ENCODE measurements at regions not wholly inside any gene's neighbourhood (a gene's known extent, or its start where the extent isn't known, plus 50 kb on each side); places are given as distances from the start of the nearest gene placed in this dataset.
"Not testable (repeated sequence)": the region's sequence is repeated elsewhere in the genome, so short reads cannot be mapped to it uniquely, and the experiment has no call there.

DNA sequence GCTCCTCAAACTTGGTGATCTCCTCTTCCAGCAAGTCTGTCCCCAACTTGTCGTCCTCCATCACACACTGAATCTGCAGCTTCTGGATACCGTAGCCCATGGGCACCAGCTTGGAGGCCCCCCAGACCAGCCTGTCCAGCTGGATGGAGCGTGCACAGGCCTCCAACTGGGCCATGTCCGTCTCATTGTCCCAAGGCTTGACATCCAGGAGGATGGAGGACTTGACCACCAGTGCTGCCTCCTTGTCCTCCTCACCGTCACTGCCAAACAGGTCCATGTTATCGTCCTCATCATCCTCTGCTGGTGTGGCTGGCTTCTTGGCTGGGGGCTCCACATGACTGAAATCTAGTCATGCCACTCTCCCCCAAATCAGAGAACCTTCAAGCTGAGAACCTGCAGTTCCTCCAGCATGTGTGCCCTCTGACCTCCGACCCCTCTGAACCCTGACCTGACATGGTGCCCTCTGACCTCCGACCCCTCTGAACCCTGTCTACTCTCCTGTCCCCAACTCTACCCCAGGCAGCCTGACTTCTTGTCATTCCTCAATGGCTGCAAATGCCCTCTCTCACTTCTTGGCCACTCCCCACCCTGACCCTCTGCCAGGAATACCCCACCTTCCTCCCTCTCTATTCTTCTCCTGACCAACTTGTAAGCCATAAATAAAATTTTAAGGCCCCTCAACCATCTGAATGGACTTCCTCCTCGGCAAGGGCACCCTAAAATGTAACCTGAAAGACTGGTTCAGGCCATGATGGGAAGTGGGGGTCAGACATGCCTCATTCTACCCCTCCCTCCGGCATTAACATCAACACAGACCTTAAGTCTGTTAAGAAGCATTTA, 275.7 kb upstream of the C1orf174 start:
- DNase-seq, result no peak

DNA sequence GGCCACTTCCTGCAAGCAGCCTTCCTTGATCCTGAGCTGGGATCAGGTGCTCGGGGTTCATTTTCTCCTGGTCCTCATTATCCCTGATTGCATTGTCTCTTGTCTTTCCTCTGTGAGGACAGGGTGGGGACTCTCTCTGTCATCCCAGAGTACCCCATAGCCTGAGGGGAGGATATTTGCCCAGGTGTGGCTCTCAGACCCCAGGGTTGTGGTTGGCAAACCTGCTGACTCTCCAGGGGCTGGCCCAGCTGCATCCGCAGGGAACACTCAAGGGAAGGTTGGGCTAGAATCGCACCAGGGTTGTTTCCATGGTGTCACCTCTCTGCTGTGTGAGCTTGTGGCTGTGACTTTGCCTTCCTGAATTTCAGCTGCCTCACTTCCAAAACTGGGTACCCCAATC, 276.8 kb upstream of the C1orf174 start:
- DNase-seq, result no peak

DNA sequence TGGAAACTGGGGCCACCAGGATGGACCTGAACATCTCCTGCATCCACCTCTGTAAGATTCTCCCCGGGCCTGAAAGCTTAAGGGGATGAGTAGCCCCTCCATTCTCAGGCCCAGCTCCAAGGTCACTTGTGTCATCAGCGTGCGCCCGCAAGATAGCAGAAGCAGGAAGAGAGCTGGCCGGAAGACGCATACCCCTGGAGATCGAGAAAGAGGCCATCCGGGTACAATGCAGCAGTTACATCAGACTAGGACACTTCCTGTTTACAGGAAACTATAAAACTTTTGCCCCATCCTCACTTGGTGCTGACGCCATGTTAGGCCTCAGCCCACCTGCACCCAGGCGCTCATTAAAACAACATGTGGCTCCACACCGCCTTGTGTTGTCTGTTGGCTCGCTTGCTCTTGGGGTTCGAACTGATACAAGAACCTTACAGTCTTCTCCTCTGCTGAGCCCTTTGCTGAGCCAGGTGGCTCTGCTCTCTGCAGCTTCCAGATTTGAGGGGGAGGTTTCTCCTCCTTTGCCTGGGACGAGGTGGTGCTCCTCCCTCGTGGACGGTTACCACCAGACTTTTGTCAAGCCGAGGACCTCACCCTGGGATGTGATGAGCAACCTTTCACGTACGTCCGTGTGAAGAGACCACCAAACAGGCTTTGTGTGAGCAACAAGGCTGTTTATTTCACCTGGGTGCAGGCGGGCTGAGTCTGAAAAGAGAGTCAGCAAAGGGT, 277.5 kb upstream of the C1orf174 start:
- no peak for DNase-seq

DNA sequence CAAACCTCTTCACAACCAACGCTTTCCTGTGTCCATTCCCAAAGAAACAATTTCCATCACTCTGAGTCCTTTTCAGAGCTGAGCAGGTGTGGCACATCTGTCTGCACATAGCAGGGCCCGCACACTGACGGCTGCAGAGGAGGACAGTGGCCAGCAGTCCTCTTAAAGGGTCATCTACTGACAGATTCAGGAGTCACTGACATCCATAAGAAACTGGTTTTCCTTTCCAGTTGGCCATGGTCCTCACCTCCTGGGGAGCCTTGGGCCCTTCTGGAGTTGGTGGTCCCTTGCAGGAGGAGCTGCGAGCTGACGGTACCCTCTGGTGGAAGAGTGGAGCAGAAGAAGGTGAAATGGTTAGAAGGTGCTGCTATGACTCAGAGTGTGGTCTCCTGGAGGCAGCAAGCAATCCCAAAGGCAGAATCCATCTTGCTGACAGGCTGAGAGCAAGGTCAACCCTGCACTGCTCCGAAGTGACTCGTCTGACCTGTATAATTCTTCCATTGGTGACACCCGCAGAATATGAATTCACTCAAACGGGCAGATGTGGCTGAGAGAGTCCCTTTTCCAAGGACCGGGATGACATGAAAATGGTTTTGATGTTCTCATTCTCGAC, 278.5 kb upstream of the C1orf174 start:
- DNase-seq, result no peak

DNA sequence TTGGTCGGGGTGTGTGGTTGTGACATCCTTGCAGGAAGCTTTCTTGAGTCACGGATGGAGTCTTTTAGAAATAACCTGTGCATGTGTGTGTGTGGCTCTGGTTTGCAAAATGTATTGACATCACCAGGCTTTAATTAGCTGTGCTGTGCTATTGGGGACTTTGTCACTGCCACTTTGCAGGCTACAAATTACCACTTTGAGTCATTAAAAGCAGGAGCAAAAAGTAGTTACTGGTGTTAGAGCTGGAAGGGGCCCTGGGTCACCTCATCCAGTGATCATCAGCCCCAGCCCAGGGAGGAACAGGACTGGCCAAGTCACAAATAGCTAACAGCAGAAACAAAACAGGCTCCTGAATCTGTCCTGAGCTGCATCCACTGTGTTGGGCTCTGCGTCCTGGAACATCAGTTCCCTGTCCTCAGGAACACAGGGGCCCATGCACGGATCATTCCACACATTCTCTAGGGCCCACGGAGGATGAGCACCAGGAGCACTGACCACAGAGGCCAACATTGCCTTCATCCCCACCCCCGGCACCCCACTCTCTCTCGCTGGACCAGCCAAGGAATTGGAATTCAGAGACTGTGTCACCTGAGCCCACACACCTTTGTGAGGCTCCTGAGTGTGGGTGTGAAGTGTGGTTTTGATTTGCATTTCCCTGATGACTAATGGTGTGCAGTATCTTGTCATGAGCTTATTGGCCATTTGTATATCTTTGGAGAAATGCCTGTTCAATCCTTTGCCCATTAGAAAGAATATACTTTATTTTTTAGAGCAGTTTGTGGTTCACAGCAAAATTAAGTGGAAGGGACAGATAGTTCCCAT, 280.1 kb upstream of the C1orf174 start:
- DNase-seq, result no peak

DNA sequence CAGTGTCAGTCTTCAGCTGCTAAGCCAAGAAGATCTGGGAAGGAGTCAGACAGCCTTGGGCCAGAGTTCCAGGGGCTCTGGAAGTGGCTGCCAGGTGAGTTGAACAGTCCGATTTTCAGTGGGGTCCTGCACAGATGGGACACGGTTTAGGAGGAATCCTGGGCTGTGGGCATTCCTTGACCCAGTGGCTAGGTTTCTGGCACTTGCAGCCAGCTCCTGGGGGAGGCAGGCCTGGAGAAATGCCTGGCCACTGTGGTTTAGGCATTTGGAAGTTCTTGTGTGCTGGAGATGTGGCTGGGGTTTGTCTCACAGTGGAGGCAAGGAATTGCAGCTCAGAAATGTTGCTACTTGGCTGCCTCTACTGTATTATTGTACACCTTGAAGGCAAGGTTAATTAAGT, 286.4 kb upstream of the C1orf174 start:
- not testable (repeated sequence) for DNase-seq

DNA sequence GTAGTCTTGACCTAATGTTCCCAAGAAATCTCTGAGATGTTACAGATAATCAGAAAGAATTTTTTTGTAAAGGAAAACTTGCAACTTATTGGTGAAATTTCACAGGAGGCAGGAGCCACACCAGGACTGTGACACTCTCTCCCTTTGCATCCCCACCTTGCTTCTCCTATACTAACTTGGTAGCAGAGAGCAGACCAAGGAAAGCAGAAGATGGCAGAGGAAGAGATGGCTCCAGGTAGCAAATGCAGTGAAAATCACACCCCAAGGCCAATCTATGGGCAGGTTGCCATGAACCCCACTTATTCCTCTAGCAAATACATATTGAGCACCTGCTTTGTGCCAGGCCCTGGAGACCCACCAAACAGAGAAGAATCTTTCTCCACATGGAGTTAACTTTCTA, 303.4 kb upstream of the C1orf174 start:
- no peak for DNase-seq

DNA sequence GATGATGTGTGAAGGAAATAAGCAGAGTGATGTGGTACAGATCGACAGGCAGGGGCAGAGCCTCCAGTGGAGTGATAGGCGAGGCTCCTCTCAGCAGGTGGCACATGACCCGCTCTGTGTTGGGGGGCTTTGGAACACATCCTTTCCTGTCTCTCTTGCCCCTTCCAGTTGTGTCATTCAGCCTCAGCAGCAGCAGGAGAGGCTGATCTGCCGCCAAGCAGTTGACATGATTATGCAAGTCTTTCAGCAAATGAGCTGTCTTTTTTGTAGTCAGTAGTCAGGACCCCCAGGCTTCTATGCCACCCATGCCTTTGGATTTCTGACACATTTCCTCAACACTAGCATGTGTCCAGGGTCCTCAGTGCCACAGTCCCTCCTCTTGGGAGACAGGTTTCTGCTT, 307.1 kb upstream of the C1orf174 start:
- DNase-seq, result no peak

DNA sequence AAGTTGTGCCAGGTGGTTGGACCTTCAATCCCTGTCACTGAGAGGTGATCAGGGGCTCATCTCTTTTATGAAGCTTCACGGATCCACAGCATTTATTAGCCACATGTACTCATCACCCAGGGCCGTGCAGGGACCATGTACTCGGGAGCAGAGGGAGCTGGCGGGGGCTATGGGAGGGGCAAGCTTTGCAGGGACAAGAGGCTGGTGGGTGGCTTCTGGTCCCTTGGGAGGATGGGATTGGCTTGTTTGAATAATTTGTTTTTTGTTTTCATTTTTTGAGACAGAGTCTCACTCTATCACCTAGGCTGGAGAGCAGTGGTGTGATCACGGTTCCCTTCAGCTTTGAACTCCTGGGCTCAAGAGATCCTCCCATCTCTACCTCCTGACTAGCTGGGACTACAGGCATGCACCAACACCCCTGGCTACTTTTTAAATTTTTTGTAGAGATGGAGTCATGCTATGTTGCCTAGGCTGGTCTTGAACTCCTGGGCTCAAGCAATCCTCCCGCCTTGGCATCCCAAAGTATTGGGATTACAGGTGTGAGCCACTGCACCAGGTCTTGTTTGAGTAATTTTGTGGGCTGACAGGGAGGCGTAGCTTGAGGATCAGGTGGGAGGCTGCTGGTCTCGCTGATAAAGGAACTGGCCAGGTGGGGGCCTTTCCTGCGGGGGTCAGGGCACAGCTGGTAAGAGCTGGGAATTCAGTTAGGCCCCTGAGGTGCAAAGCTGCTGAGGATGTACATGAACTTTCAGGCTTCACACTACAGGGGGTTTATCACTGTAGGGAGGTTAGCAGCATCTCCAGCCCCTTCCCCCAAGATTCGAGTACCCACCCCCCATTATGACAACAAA, 308.0 kb upstream of the C1orf174 start:
- DNase-seq, result no peak

DNA sequence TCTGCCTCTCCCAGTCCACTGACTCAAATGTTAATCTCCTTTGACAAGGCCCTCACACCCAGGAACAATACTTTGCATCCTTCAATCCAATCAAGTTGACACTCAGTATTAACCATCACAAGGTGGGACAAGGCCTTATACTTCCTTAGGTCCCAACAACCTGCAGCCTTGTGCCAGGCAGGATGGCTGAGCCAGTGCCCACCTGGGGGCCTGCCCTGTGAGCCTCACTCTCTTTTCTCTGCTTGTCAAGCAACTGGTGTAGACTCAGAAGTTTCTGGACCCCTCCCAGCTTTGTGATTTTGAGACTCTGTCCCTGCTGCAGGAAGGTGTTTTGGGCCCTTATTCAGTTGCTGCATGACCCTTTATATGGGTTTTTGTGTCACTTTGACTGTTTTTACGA, 310.0 kb upstream of the C1orf174 start:
- DNase-seq, result no peak

DNA sequence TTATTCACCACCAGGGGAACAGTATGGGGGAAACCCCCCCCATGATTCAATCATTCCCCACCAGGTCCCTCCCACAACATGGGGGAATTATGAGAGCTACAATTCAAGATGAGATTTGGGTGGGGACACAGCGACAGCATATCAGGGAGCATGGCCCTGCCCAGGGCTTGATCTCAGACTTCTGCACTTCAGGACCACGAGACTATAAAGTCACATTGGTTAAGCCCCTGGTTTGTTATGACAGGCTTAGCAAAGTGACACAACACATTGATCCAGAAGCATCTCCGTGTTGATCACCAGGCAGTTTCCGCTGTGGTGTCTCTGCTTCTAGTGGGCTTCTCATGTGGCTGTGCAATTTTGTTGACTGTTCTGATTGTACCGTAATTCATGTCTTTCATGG, 312.7 kb upstream of the C1orf174 start:
- no peak for DNase-seq

DNA sequence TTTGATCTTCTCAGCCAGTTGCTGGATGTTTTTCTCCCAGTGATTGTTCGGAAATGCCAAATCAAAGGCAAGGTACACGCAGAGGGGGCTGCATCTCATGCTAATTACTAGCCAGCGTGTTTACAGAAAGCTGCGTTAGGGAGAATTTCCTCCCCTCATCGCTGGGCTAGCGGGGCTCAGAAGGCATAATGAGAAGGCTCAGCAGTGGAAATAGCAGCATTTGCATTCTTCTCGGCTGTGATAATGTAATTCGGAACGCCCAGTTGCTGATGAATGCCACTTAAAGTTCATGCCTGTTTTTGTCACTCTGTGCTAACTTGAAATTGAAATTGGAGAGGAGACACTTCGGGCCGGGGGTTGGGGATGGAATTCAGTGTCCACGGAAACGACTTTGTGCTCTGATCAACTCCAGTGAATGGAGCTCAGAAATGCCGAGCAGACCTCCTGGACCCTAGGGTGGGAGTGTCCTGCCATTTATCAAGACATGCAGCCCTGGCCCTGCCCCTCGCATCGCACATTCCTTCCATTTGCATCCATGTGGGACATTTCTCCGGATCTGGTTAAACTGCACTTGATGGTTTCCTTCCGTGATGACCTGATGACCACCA, 313.4 kb upstream of the C1orf174 start:
- DNase-seq, result no peak

DNA sequence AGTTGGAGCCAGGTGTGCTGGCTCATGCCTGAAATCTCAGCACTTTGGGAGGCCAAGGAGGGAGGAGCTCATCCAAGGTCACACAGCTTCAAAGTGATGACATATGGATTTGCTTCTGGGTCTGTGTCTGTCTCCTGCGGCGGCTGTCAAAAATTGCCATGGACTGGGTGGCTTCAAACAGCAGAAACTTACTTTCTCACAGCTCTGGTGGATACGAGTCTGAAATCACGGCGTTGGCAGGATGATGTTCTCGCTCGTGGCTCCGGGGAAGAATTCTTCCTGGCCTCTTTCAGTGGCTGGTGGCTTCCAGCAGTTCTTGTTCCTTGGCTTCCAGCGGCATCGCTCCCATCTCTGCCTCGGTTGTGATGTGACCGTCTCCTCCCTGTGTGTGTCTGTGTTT, 314.8 kb upstream of the C1orf174 start:
- DNase-seq, result no peak

DNA sequence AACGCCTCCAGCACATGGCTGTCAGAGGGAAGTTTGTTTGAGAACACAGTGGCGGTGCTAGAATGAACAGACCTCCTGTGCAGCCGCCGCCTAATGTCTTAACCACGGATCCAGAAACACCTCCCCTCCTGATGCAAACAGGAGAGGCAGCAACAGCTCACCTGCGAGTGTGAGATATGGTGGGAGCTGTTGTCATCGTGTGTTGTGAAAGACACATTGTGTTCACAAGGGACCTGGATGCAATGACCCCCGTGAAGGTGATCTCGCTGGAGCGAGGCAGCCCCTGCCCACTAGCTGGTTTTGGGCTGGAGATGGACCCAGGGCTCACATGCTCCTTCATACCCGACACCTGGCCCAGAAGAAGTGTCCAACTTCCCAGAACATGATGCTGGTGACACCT, 315.3 kb upstream of the C1orf174 start:
- DNase-seq, result no peak

DNA sequence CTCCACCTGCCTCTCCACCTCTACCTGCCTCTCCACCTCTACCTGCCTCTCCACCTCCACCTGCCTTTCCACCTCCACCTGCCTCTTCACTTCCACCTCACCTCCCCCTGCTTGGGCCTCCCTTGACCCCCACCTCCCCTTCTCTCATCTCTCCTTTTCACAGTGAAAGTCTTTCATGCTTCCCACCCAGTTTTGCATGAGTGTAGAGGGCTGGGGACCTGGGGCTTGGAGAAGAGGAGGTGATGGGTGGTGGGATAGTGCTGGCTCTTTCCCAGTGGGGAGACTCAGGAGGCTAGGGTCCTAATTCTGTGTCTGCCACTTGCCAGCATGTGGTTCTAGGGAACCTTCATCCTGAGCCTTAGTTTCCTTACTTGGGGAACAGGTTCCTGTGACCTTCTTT, 316.2 kb upstream of the C1orf174 start:
- no peak for DNase-seq

DNA sequence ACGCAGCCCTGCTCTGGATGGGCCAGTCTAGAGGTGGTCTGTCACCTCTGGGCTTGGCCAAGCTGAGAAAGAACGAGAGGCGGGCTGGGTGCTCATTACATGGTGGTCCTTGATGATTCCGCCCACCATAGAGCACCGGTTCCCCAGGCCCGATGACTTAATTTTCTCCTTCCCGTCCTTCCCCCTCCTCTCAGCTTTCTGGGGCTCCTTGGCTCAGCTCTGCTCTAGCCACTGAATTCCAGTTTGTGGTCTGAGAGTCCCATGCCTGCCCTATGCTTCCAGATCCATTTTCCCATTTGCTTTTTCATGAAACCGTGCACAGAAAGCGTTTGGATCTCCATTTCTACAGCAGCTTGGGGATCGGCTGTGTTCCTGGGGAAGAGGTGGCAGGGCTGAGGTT, 318.5 kb upstream of the C1orf174 start:
- no peak for DNase-seq

DNA sequence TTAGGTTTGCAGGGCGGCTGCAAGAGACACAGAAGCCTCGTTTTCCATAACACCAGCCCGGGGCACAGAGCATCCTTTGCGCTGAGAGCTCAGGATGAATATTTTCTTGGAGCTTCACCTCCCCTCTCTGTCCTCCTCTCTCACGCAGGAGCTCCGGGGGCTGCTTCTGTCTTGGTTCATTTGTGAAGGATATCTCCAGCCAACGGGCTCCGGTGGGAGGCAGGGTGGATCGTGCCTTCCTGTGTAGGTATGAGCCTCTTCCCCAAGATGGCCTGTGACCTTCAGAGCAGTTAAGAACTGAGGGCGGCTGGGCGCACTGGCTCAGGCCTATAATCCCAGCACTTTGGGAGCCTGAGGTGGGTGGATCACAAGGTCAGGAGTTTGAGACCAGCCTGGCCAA, 319.0 kb upstream of the C1orf174 start:
- DNase-seq, result no peak

DNA sequence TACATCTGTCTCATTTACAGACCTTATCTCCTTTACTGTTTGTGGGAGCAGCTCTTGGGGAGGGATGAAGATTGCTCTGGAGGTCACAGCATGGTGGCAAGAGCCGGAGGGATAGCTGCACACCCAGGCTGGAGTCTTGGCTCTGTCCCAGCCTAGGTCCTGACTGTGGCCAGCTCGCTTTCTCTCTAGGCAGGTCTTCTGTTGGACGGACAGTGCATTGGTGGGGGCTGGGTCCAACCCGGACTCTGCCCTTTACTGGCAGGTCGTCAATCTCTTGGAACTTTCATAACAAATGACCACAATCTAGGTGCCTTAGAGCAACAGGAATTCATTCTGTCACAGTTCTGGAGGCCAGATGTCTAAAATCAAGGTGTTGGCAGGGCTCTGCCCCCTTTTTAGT, 319.8 kb upstream of the C1orf174 start:
- DNase-seq, result no peak

DNA sequence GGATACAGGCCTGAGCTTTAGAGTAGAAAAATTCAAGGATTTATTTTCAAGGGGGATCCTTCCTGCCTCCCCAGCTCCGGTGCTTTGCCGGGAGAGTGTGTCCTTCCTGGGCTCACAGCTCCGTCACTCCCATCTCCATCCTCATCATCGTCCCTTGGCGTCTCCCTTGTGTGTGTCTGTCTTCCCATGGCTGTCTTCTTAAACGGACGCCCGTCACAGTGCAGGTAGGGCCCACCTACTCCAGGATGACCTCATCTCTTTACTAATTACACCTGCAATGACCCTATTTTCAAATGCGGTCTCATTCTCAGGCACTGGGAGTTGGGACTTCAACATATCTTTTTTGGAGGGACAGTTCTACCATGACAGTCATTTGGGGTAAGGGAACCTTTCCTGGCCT, 320.3 kb upstream of the C1orf174 start:
- DNase-seq, result no peak

DNA sequence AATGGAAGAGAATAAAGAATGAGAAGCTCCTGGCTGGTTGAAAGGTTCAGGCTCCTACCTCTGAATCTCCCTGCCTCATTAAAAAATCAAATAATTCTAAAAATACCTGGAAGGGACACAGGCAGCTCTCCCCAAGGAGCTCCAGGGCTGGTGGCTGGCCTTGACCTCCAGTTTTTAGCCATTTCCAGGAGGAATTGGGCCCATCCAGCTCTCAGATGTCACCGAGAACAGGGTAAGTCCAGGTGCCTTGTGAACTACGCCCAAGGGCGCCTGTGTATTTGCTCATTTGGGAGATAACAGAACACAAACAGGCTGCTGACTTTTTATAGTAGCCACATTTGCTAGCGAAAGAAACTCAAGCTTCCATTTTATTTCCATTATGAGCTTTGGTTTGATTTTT, 321.0 kb upstream of the C1orf174 start:
- DNase-seq, result no peak

DNA sequence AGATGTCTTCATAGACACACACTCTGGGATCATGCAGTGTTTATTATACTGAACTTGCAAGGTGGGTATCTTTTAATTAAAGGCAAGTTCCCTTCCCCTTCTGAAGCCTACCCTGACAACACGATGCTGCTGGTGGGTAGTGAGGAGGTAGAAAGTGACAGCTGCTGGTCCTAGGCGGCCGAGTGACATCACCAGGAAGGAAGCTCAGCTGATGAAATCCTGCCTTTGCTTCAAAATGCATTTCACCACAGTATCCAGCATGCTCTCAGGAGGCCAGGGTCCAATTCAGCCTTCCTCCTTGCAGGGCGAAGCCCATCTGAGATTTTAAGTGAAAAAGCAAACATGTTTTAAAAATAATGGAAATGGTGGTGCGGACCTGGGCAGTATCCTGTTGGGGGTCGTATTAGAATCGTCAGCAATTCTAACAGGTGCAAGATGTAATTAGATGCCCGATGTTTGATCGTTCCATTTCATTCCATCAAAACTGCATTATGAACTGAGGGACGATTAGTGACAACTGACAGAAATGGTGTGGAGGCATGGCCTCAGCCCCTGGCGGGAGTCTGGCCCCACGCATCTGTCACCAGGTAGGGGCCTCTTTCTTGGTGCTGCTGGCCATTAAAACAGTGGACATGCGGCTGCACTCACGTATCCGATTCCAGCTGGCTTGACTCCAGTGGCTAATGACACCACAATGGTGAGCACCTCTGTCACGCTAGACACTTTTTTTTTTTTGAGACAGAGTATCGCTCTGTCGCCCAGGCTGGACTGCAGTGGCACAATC, 324.8 kb upstream of the C1orf174 start:
- DNase-seq, result no peak
